HG03342 (cell line): ENCODE measurements at regions not wholly inside any gene's neighbourhood (a gene's known extent, or its start where the extent isn't known, plus 50 kb on each side); places are given as distances from the start of the nearest gene placed in this dataset.
"Not testable (repeated sequence)": the region's sequence is repeated elsewhere in the genome, so short reads cannot be mapped to it uniquely, and the experiment has no call there.

Experiments used
- ATAC-seq: cut with Tn5 transposase; IDR thresholded peaks from one replicate; pipeline ENCODE4 v1.9.1; 2021; ENCODE audit warnings: mild to moderate bottlenecking, moderate library complexity; ENCODE audit not compliant: unreplicated experiment

DNA sequence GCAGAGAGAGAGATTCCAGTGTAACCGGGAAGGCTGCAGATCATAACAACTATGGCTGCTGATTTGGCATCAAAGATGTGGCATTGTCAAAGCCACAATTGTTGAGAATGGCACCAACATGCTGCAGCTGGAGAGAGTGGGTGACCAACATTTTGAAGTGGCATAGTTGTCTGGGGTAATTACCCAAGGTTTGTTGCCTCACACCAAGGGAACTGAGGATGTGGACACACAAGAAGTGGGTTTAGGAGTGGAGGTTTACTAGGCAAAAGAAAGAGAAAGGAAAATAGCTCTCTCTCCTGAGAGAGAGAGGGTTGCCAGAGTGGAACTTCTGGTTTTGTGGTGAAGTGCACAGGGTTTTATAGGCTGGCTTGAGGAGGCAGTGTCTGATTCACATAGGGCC is 126.6 kb downstream of the FAM72C start:
- not testable (repeated sequence) for ATAC-seq

DNA sequence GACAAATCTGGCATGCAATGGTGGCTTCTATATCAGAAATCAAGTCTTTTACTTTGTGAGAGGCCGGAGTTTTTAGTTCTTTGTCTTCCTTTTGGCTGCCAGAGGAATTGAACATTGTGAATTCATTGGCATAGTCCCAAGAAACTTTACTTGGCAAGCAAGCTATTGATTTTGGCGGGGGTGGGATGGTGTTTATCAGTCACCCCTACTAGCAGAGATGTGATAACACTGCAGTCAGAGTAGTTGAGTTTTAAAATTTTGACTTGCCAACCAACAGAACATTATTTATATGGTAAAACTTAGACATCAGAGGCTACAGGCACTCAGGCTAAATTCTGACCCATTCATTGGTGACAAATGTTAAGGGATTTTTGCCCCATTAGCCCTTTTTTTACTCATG is 129.7 kb downstream of the FAM72C start:
- ATAC-seq: not testable (repeated sequence)

DNA sequence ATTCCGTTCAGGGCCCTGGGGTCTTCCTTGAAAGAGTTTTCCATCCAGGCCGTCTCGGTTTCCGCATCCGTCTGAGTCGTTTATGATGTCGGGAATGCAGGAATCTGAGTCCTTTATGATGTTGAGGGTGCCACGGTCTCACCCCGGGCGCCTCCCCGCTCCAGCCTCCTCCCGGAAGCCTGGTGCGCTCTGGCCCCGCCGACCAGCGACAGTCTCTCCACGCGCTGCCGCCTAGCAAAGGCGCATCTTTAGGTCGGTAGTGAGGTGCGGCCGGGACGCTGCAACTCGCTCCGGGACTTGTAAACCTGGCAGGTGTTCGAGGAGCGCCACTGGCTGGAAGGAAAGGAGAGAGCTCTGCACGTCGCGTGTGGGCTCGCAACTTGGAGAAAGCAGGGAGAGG is 132.6 kb downstream of the FAM72C start:
- not testable (repeated sequence) for ATAC-seq

DNA sequence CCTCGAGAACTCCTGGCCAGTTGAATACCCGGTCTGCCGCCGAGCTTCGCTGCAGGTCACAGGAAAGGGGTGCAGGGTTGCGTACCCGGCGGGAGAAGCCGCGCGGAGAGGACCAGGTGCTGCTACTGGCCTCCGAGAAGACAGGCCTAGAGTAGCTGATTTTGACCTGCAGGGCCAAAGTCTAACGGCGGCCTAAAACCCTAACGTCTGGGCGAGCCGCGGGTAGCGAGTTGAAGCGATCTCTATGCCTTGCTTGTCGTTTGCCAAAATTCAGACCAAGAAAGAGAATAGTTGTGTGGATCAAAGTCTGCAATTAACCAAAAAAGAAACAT is 133.2 kb downstream of the FAM72C start:
- ATAC-seq: not testable (repeated sequence)

DNA sequence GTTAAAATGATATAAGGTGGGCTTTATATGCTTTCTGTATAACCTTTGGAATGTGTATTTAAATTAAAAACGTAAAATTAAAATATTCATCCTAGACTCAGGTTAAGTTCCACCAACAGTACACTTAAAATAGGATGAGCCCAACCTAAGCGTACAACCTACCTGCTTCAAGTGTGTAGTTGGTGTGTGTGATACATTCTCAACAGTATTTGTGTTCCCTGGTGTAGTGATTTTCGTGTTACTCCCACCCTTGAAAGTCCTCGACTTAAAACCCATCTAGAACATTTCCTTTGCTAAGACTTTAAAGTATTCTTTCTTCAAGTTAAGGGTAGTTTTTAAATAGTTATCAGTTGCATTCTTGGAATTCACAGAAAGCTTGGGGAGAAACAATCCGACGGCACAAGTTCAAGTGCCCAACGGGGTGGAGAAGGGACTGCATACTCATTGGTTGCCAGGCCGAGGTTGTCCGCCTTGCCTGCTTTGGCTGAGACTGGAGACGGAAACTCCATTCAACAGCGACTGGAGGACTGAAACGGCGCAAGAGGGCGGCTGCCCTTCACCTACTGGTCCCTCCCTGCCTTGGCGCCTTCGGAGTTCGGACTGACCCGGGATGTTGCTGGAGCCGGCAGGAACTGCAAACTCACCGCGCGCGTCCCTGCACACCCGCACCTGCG is 133.7 kb downstream of the FAM72C start:
- not testable (repeated sequence) for ATAC-seq

DNA sequence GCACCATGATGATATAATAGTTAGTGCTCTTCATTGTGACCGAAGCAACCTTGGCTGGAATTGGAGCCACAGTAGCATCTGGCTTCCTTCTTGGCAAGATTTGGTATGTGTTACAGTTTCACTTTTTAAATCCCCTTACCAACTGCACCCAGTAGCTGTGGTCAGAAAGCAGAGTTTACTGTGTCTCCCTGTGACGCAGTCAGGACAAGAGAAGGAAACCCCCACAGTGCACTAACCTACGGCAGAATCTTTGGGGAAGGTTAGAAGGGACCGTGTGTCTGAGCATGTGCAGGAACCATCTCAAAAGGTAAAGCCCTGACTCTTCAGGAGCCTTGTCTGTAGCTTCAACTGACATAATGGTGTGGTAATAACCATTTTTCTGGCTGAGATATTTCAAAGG is 138.4 kb downstream of the FAM72C start:
- ATAC-seq: not testable (repeated sequence)

DNA sequence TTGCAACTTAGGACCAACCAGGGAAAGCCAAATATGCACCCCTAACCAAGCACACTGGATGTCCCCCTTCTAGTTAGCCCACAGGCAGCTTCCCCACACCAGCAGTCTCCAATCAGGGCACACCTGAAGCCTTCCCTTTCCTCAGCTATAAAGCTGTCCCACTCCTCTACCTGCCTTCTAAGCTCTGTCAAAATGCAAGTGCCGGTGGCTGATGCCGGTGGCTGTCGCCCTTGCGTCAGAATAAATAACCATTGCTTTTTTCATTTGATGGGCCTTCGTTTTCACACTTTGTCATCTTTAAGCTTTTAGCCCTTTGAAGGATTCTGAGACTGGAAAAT is 139.4 kb downstream of the FAM72C start:
- not testable (repeated sequence) for ATAC-seq

DNA sequence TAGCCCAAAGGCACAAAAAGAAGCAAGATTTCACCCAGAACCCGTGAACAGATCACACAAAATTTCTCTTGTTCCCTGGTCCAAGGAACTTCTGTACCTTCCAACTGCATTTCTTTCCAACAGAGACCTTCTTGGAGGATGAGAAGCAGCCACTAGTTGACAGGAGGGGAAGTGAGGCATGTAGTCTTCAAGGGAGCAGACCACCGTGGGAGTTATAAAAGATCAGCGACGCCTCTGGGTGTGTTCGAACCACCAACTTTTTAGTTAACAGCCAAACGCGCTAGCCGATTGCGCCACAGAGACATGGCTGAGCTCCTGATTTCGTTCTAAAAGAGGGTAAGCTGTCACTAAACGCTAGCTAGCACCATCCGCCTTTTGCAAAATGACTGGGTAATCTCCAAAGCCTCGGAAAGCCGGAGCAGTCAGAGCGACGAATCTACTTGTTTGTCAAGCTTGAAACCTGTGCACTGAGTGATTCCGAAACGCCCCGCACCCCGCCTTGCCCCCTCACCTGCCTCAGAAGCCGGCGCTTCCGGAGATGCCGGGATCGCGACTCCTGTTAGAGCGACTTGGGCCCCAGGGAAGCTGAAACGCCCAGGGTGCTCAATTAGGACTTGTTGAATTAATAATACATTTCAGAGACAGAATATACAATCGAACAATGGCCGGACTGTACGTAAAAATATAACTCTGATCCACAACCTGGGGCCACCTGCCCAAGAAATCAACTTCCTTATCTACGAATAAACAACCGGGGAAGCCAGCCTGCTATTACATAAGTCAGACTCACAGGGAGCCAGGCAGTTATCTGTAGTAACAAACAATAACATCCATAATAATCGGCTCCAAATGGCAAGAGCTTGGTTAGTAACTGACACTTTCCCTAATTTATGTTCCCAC is 140.1 kb downstream of the FAM72C start:
- not testable (repeated sequence) for ATAC-seq

DNA sequence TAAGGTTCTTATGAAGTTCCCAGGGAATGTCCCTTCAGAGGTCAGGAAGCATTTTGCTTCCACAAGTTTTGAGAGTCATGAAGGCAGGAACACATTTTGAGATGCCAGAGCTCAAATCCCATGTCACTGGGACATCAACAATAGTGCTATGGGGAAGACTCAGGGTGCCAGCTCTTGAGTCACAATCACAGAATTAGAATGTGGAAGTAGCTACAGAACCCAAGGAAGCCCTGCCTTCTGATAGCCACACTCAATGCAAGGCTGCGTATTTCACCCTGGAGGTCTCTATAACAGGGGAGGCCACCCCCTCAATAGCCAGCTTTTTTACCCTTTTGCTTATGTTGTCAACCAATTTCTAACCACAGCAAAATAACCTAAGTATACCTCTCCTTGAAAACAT is 145.6 kb downstream of the FAM72C start:
- ATAC-seq: not testable (repeated sequence)

DNA sequence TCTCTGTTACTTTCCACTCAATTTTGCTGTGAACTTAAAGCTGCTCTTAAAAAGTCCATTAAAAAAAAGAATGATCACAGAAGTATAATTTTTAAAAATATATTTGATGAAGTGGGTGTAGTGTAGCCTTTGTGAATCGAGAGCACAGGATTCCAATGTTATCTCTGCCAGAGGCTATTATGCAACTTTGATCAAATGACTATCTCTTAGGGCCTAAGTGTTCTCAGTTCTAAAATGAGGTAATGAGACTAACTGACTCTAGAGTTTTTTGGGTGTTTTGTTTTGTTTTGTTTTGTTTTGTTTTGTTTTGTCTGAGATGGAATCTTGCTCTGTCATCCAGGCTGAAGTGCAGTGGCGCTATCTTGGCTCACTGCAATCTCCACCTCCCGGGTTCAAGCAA is 147.5 kb downstream of the FAM72C start:
- not testable (repeated sequence) for ATAC-seq

DNA sequence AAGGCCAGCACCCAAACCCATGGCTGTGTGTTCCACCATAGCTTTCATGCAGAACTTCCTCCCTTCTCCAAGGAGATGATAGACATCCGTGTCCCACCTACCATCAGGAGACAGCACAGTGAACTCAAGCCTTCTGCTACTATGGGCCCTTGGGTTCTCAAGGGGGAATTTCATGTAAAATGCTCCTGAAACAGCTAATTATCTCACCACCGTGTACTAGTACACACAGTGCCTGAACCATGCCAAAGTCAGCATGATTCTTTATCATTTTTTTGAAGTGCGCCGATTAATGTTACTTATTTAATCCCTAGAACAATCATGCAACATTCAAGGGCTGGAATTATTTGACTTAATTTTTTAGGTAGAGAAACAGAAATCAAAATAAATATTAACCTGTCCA is 151.7 kb downstream of the FAM72C start:
- not testable (repeated sequence) for ATAC-seq

DNA sequence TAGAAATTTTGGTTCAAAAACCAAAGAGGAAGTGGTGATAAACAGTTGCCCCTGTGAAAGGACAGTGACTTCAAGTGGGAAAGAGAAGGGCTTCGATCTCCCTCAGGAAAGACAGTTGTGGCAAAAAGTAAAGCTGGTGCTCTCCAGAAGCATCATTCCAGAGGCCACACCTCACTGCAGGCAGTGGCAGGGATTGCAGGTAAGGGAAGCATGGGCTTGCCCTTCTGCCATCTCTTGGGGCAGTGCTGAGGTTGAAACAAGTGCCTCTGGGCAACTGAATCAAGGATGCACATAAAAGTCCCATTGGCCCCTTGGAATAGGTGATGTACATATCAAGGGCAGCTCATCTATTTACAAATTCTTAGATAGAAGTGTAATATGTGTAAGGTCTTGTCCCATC is 155.4 kb downstream of the FAM72C start:
- ATAC-seq: not testable (repeated sequence)

DNA sequence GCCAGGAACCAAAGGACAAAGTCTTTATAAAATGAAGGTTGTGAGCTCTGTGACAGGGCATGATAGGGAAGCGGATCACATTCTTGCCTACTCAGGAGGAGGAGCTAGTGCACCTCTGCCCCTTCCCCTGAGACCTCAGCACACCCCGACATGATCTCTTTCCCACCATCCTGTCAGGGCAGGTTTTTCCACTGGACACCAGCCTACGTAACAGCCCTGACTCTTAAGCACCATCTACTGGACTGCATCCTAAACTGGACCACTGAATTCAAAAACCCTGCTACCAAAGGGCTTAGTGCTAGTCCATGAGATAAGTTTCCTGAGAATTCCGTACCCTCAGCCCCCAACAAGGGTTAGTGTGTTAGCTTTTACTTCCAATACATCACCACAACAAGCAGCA is 166.4 kb downstream of the FAM72C start:
- not testable (repeated sequence) for ATAC-seq

DNA sequence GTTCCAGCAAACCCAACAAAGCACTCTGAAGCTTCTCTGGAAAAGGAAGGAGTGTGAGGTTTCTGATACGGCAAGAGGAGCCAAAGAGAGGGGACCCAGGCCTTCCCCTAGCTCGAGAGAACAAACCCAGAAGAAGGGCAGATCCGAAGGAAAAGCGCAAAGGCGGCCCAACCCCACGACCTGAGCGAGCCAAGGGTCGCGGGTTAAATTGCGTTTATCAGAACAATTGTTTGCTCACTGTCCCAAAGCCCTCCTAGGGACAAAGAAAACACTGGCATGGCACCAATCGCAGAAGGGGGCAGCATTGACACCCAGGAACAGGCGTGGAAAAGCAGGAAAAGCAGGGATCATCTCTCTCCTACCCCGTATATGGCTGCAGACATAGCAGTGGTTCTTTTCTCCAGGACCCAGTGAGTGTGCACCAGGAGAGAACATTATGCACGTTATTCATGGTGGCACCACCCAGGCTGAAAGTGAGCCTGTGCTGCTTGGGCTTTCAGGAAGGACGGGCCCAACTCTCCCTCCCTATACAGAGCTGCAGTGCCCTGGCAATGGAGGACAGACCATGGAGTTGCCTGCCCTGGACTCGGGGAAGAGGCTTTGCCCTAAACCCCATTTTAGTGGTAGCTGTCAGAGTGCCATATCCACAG is 167.0 kb downstream of the FAM72C start:
- not testable (repeated sequence) for ATAC-seq

DNA sequence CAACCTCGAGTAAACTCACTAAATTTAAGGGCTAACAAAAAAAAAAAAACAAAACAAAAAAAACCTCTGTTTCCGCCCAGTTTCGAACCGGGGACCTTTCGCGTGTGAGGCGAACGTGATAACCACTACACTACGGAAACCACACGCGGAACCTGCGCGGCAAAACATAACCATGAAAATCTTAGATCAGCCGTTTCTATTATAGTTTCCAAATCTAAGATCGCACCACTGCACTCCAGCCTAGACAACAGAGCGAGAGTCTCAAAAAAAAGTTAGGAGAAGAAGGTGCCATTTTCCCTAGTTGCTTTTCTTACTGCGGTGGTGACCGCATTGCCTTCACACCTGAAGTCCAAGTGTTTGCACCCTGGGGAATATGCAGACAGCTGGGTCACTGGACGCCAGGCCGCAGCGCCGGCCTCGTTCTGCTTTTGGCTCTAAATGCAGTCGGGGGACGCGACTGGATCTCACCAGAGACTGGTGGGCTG is 167.8 kb downstream of the FAM72C start:
- not testable (repeated sequence) for ATAC-seq

DNA sequence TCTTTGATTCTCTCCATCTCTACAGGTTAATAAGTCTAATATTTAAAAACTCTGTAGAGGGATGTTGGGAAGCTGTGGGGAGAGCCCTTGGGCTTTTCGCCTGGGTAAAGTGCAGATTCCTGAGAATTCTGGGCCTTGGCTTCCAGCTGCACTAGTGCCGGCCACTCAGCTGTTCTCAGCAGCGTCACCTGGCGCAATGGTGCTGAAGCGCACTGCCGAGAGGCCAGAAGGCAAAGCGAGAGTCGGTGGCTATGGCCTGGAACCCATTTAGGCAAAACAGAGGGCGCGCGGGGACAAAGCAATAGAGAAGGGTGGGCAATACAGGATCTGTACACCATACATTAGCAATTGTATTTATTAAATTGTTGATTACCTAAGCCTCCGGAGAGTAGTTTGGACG is 168.7 kb downstream of the FAM72C start:
- not testable (repeated sequence) for ATAC-seq

DNA sequence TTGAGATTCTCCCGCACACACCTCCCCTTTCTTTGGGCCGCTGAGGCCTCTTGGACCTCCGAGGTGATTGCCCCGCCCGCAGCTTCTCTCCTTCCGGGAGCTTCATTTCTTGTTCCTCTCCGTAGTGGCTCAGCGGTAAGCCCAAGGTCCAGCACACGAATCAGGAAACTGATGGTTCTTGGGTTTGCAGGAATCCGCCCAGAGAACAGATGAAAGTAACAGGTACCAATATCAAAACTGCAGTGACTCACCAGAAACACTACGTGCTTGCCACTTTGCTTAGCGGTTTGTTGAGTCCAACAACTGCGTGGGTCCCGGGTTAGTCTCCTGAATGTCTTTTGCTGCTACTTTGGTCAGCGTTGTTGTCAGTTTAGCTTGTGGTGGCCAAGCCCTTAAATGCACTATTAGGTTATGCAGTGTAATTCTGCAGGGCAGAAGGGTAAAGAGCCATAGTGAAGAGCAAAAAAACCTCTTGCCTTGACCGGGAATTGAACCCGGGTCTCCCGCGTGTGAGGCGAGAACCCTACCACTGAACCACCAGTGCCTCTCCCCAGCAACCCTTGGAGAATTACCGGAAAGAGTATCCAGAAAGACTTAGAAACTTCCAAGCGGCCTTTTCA is 172.1 kb downstream of the FAM72C start:
- peak; percentile 56 for ATAC-seq

DNA sequence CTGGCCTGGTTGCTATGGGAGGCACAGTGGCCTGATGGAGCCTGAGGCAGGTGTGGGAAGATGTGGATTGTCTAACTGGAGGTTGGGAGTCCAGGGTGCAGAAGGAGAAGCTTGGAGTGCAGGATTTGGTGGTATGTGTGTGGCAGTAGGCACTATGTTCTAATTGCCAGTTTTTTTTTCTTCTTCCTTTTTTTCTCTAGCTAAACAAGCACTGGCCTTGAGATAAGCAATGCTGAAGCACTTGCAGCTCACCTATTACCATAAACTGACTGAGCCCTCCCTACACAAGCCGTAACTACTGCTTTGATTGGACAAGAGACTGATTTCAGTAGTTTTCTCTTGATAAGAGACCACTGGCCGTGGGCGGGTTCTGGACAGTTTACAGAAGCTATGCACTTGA is 175.4 kb downstream of the FAM72C start:
- not testable (repeated sequence) for ATAC-seq

DNA sequence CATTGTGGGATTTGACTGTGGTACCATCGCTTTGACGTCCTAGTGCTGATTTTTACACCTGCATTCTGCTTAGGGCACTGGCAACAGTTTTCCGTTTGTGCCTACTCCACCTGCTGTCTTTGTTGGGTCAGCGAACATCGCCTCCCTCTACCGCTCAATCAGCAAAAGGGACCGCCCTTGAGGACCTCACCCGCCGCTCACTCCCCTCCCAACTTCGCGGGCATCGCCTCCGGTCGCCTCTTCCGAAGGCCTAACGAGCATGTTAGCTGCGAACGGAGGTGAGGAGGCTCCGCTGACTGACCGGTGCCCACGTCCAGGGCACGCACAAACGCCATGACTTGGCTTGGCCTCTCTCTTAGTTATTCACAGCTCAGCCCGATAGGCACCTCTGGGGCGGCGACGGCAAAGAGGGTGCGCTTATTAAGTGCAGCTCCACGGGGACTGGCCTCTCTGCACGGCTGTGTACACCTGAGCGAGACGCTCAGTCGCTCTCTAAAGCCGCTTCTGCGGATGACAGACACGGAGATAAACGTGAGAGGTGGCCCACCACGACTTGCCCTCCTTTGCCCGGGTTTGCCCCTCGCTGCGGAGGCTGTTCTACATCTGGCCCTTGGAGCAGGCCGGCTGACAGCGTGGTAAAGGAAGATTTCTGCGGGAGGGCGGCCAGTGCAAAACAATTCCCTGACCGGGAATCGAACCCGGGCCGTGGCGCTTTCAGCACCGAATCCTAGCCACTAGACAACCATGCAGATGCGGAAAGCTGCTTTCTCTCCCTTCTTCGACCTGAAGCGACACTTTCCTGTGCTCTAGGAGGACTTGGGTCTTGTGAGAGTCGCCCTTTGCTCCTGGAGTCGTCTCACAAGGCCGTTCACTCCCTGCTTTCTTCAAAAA is 179.5 kb downstream of the FAM72C start:
- ATAC-seq: not testable (repeated sequence)

DNA sequence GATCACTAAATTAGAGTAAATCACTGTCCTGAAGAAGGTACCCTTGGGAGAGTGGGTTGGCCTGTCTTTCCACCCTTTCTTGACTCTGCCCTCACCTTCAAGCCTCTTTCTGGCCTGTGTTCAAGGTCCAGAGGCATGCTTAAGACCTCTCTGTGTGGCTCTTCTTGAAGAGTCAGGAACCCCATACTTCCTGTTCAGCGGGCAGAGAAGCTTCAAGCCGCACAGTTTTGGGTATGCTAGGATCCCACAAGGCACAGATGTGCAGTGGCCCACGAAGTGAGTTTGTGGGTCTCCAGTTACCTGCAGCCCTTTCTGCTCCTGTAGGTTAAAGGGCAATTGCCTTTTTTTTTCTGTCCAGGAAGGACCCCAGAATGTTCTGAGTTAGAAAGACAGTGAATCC is 185.4 kb downstream of the FAM72C start:
- ATAC-seq: not testable (repeated sequence)
